DMS53 treated with DMSO at 0.1 percent for 48 hours (cell line): ENCODE measurements at regions not wholly inside any gene's neighbourhood (a gene's known extent, or its start where the extent isn't known, plus 50 kb on each side); places are given as distances from the start of the nearest gene placed in this dataset.
A peak's percentile ranks its signal among the peaks of the same experiment; 100 is the strongest.

Source experiments
- DNase-seq: peaks from one replicate; lab custom pipeline; 2025; ENCODE audit not compliant: unreplicated experiment; lab: John Stamatoyannopoulos, UW

- no peak for DNase-seq
Measured at GRCh38 chr2:9755008-9755407, 88.3 kb upstream of the TAF1B start.

- no peak for DNase-seq
Measured at GRCh38 chr2:9755638-9756037, 87.6 kb upstream of the TAF1B start.

DNA sequence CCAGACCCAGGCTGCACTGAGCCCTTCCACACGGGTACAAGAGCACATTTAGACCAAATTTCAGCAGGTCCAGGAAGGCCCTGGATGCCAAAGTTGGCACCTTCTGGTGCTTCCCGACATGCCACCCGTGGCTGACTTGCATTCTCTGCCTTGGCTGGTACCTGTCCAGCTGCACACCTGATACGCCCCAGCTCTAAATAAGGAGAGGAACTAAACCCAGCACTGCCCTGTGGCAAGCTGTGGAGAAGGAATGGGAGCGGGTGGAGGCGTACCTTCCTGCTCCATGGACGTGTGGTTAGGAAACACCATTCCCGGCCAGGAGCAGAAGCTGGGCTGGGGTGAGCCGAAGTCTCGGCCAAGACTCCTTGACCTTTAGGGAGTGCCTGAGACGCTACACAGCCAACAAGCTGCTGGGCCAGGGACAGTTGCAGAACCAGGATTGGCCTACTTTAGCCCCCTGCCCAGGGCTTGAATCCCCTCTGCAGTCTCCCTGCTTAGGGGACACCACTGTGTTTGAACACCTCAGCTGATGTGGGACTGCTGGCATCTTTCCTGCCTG is 86.5 kb upstream of the TAF1B start:
- DNase-seq = no peak

- DNase-seq = no peak
Measured at GRCh38 chr2:9757501-9758264, 85.6 kb upstream of the TAF1B start.

- DNase-seq = no peak
Measured at GRCh38 chr2:9758741-9759140, 84.5 kb upstream of the TAF1B start.

DNA sequence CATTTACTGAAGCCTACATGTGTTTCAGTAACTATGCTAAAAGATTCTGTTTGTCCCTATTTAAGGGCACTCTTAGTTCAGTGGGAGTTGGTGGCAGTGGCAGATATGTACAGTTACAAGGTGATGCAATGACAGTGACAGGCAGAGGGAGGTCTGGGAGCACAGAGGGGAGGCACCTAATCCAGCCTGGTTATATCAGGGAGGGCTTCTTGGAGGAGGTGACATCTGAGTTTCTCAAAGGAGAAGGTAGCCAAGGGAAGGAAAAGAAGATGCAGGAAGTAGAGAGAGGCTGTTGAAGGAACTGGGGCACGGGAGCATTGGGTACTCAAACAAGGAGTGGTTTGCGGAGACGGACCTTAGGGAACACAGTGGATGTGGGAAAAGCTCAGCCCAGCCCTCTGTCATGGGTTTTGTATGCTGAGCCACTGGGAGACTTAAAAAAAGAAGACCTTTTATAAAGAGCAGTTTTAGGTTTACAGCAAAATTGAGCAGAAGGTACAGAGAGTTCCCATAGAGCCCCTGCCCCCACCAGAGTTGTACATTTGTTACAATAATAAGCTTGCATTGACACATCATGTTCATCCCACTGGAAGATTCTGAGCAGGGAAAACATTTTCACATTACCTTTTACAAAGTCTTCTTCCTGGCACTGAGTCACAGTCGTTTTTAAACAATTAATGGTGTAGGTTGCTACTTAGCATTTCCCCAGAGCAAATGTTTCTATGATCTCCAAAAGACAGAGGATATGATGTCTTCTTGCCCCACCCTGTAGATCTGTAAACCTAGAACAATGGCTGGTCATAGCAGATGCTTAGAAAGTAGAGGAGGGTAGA is 83.0 kb upstream of the TAF1B start:
- no peak for DNase-seq

GRCh38 chr2:9760902-9761228 is 82.4 kb upstream of the TAF1B start:
- DNase-seq = no peak

DNA sequence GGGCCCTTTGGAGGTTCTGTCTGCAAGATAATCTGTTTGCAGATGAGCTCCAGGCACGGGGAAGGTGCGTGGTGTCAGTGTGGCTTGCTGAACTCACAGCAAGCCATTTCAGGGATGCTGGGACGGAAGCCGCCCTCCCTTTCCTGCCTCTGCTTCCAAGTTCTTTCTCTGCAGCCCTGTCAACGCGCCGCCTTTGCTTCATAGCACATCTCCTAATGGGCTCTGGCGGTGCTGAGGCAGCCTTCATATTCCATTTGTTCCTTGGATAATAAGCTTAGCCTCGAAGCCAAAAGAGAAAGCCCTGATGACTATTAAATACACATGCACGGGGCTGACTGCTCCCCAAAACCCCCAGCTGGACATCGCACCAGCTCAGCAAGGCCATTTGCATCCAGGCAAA is 81.7 kb upstream of the TAF1B start:
- no peak for DNase-seq

DNA sequence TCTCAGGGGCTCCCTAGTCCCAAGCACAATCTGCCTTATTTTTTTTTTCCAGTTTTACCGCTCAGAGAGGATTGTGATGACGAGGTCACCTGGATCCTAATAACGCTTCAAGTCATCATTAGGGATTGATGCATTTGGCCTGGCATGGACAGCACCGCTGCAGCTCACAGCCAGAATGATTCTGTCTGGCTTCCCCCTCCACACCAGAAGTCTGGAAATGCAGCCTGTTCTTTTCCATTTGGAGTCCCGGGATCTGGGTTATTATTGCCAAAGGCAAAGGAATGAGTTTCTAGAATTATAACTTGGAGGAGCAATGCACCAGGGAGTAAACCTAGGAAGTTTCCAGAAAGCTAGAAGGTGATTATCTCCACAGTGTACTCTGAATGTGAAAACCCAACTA is 81.1 kb upstream of the TAF1B start:
- no peak for DNase-seq

GRCh38 chr2:9762941-9763340 is 80.3 kb upstream of the TAF1B start:
- no peak for DNase-seq

- no peak for DNase-seq
Measured at GRCh38 chr2:9763356-9764152, 79.7 kb upstream of the TAF1B start.

DNA sequence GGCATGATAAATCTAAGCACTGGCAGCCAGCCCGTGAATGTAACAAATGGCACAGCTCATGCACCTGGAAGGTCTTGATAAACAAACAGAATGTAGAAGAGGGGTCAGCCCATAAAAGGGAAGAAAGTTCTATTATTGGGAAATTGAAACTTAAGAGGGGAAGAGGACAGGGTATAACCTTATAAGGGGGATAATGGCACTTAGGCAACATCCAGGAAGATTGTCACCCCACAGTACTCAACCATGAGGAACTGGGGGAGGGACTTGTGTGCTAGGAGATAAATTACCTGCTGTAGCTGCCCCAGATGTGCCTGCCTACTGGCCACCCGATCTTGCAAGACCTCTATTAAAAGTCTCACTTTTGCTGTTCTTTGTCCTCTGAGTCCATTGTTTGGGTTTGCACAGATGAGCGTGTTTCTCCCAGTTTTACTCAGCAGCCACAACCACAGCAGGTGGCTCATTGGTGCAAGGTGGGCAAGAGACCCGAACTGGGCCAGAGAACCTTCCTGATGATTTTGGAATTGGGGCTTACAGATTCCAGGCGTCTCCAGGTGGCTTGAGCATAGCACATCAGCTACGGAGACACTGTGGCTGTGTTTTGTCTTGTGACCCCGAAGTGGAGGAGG is 79.0 kb upstream of the TAF1B start:
- DNase-seq = no peak

DNA sequence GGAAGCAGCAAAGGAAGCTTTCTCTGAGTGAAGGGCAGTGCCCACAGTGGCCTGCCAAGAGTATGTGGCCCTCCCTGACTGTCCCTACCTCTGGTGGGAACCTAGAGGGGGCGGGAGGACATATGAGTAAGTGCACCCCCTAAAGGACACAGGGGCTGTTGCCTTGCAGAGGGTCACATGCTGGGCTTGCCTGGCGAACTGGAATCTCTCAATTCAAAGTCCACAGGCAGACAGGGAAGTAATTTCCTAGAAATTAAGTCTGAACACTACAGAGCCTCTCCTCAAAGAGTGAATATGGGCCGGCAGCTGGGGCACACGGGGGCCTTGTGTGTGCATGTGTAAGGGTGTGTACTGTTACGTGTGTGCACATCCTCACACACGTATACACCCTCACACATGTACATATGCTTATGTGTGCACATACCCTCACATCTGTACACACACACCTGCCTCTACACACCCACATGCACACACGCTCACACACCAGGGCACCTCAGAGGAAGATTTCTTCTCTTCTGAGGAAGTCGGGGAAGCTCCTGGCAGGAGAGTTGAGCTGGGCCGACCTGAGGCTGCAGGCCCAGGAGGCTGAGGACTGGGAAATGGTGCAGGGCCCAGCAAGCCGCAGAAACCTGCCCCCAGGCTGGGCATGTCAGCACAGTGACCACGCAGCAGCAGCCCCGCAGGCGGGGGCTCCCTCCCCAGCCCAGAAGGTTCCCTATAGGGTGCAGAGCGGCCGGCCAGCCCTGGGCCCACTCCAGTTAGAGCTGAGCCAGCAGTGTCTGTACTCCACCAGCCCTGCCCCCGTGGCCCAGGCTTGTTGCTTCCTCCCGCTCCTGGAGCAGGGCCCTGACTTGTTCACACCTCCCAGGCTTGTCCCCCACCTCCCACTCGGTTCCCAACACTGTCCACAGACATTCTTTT is 77.4 kb upstream of the TAF1B start:
- DNase-seq = no peak

DNA sequence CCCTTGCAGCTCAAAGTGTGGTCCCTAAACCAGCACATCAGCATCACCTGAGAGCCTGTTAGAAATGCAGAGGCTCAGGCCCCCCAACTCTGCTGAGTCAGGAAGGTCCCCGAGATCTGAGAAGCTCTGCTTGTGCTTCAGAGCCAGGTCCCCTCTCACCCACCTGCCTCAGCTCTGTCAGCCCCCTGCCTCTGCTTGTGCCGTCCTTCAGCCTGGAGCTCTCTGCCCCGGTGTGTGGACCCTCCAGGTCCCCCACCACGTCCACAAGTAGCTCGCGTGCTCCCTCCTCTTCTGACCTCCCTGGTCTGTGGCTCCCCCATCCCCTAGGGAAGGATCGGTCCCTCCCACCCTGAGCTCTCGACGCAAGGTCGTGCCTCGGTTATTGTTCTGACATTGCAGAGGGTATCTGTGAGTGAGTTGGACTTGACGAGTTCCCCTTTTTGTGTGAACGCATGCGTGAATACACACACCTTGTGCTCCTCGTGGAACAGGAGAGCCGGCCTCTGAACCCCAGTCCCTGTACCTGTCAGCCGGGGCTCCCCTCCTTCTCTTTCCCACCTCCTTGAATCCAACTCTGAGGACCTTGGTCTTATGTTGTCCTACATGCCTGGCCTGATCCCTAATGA is 75.5 kb upstream of the TAF1B start:
- no peak for DNase-seq

GRCh38 chr2:9768388-9768787 is 74.9 kb upstream of the TAF1B start:
- peak; percentile 89 for DNase-seq

- DNase-seq = peak; percentile 37
Measured at GRCh38 chr2:9769171-9770005, 73.9 kb upstream of the TAF1B start.

DNA sequence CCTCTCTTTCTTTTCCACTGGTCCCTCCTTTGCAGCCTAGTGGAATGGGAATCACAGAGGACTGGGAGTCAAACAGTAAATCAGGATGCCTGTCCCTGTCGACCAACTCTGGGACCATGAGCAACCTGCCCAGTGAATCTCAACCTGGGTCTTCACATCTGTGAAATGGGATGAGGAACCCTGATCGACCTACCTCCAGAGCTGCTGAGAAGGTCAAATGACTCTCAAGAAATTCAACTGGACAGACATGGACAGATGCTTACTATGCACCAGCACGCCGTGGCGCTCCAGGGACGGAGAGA is 73.3 kb upstream of the TAF1B start:
- no peak for DNase-seq

DNA sequence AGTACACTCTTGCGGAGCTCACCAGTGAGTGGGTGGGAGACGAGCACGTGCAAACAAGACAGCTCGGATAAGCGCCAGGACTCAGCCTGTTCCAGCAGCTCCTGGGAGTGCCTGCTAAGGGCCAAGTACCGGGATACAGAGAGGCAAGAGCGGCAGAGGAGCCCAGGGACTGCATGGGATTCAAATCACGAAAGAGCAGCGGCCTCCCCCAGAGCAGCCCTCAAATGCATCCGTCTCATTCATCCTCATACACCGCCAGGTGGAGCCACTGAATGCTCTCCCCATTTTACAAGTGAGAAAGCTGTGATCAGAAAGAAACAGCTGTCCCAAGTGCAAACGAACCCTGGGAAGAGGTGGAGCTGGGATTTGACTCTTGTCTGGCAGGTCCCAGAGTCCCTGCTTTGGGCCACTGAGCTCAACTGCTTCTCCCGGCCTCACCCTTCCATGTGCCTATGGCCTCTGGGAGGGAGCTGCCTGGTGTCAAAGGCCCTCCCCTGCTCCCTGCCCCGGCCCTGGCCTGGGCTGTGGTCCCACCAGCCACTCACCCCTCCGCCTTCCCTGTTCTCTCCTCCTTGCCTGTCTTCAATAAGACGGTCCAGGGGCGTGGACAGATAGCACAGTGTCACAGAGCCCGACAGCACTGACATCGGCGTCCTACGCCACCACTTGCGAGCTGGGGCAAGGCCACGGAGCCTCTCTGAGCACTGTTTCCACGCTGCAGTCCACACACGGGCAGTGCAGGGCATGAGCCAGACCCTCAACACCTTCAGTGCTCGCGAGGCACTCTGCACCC is 72.8 kb upstream of the TAF1B start:
- peak; percentile 61 for DNase-seq
